ENCODE measurements at regions not wholly inside any gene's neighbourhood (a gene's known extent, or its start where the extent isn't known, plus 50 kb on each side); places are given as distances from the start of the nearest gene placed in this dataset.

DNA sequence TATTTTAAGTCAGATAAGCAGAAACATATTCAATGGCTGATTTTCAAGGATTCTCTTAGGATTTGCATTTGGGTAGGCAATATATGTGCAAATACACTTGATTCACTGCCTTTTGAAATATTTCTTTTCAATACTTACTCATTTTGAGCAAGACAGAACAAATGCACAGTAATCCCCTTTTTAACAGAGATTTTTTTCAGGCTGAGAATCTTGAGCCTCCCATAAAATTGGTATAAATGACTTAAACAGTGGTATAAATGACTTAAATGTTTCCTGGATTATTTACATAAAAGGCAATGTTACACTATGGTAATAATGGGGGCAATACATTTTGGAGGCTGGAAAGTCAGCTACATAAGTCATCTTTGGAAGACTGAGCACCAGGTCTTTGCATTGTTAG, 389.0 kb downstream of the OLFM4 start:
- no peaks in the 10 kb centered on the region for H3K4me1 ChIP-seq (ENCODE audit: control insufficient read depth in 1 of 2, low read depth in 2 of 2)
- no peaks in the 10 kb centered on the region for H3K9me3 ChIP-seq
- TF ChIP-seq, protein P1, sequence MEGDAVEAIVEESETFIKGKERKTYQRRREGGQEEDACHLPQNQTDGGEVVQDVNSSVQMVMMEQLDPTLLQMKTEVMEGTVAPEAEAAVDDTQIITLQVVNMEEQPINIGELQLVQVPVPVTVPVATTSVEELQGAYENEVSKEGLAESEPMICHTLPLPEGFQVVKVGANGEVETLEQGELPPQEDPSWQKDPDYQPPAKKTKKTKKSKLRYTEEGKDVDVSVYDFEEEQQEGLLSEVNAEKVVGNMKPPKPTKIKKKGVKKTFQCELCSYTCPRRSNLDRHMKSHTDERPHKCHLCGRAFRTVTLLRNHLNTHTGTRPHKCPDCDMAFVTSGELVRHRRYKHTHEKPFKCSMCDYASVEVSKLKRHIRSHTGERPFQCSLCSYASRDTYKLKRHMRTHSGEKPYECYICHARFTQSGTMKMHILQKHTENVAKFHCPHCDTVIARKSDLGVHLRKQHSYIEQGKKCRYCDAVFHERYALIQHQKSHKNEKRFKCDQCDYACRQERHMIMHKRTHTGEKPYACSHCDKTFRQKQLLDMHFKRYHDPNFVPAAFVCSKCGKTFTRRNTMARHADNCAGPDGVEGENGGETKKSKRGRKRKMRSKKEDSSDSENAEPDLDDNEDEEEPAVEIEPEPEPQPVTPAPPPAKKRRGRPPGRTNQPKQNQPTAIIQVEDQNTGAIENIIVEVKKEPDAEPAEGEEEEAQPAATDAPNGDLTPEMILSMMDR (IDR thresholded peaks at IDR 0.05): no peak
- H3K27me3 ChIP-seq (replicated peaks; ENCODE audit: insufficient read depth): no peaks in the 10 kb centered on the region
- H3K4me3 ChIP-seq: no peak overlapping the region
- no peak overlapping the region for H3K27ac ChIP-seq
- no peak for DNase-seq (ENCODE audit: low spot score)
- H3K36me3 ChIP-seq: no peaks in the 10 kb centered on the region
- no peak for ATAC-seq (ENCODE audit: insufficient number of reproducible peaks, low FRiP score, low read depth)

DNA sequence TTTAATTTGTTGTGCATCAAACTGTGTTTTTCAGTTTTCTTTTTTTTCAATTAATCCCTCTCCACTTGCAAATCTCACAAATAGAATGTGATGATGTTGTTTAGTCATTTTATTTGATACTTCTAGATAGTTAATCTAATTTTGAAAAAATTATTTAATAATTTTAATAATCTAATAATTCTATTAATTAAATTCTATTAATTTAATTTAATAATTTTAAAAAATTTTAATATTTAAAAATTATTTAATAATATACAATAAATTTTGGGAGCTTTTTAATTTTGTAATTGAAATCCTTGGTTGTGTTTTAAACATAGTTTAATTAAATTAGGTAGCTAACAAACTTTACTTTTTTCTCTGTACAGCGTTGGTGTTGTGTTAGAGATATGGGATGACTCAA, 393.8 kb downstream of the OLFM4 start:
- Histone ChIP-seq H3K9me3 (no peaks in the 10 kb centered on the region), H3K4me1 (ENCODE audit: control insufficient read depth in 1 of 2, low read depth in 2 of 2) (no peaks in the 10 kb centered on the region), H3K27me3 (replicated peaks; ENCODE audit: insufficient read depth) (no peaks in the 10 kb centered on the region), H3K27ac (no peak overlapping the region), H3K36me3 (no peaks in the 10 kb centered on the region), H3K4me3 (no peak overlapping the region)
- ATAC-seq (ENCODE audit: insufficient number of reproducible peaks, low FRiP score, low read depth) (no peak), DNase-seq (ENCODE audit: low spot score) (no peak)
- TF ChIP-seq, protein P1 (IDR thresholded peaks at IDR 0.05): no peak

DNA sequence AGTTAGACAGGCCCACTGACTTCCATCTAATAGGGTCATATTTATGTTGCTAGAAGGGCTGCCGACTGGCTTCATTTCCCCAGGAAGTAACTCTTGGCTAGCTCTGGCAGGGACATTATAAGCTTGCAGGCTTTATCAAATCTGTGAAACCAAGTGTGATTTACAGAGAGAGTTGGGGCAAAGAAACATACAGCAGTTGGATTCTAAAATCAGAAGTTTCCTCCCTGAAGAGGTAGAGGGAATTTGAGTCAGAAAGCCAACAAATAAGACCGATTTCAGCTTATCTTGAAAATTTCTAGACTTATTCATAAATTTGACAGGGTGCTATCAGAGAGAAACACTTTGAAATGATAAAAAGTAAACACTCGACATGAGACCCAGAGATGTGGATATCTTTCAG, 407.8 kb downstream of the OLFM4 start:
- no peak for ATAC-seq (ENCODE audit: insufficient number of reproducible peaks, low FRiP score, low read depth)

DNA sequence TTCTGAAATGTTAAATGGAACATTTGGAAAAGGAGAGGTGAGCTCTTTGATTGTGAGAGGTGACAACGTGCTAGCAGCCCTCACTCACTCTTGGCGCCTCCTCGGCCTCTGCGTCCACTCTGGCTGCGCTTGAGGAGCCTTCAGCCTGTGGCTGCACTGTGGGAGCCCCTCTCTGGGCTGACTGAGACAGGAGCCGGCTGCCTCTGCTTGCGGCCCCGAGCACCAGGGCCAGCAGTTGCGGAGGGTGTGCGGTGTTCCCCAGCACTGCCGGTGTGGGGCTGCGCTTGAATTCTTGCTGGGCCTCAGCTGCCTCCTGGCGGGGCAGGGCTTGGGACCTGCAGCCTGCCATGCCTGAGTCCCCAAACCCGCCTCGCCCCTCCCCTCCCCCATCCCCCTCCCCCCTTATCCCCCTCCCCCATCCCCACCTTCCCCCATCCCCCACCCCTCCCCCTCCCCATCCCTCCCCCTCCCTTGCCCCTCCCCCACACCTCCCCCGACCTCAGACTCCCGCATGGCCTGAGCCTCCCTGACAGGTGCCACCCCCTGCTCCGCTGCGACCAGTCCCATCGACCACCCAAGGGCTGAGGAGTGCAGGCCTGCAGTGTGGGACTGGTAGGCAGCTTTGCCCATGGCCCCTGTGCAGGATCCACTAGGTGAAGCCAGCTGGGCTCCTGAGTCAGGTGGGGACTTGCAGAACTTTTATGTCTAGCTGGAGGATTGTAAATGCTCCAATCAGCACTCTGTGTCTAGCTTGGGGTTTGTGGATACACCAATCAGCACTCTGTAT, 411.0 kb downstream of the OLFM4 start:
- Histone ChIP-seq H3K27ac (no peak overlapping the region), H3K9me3 (no peaks in the 10 kb centered on the region), H3K4me1 (ENCODE audit: control insufficient read depth in 1 of 2, low read depth in 2 of 2) (no peaks in the 10 kb centered on the region), H3K4me3 (no peak overlapping the region), H3K36me3 (no peaks in the 10 kb centered on the region), H3K27me3 (replicated peaks; ENCODE audit: insufficient read depth) (no peaks in the 10 kb centered on the region)
- DNase-seq (ENCODE audit: low spot score) (no peak), ATAC-seq (ENCODE audit: insufficient number of reproducible peaks, low FRiP score, low read depth) (no peak)
- TF ChIP-seq, protein P1 (IDR thresholded peaks at IDR 0.05): no peak

More for the DNA sequence above, 407.8 kb downstream of the OLFM4 start:
- no peak for DNase-seq (ENCODE audit: low spot score)
- Histone ChIP-seq H3K4me1 (ENCODE audit: control insufficient read depth in 1 of 2, low read depth in 2 of 2) (no peaks in the 10 kb centered on the region), H3K27me3 (replicated peaks; ENCODE audit: insufficient read depth) (no peaks in the 10 kb centered on the region), H3K4me3 (no peak overlapping the region), H3K27ac (no peak overlapping the region), H3K36me3 (no peaks in the 10 kb centered on the region), H3K9me3 (no peaks in the 10 kb centered on the region)
- TF ChIP-seq, protein P1 (IDR thresholded peaks at IDR 0.05): no peak

DNA sequence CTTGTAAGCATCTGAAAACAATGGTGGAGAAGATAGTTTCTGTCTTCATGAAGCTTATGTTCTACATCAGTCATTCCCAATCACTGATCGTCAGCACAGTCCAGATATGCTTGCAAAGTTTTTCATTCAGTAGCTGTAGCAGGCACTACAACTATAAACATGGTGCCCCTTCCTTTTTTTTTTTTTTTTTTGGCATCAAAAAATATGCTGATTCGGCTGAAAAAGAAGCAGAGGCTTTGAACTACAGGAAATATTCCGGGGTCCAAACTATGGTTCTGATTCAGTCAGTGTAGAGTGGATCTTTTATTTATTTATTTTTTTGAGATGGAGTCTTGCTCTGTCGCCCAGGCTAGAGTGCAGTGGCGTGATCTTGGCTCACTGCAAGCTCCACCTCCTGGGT, 414.4 kb downstream of the OLFM4 start:
- H3K27me3 ChIP-seq (replicated peaks; ENCODE audit: insufficient read depth): no peaks in the 10 kb centered on the region
- H3K4me3 ChIP-seq: no peak overlapping the region
- H3K9me3 ChIP-seq: no peaks in the 10 kb centered on the region
- no peaks in the 10 kb centered on the region for H3K4me1 ChIP-seq (ENCODE audit: control insufficient read depth in 1 of 2, low read depth in 2 of 2)
- H3K36me3 ChIP-seq: no peaks in the 10 kb centered on the region
- DNase-seq (ENCODE audit: low spot score) (no peak), ATAC-seq (ENCODE audit: insufficient number of reproducible peaks, low FRiP score, low read depth) (no peak)
- no peak overlapping the region for H3K27ac ChIP-seq
- TF ChIP-seq, protein P1 (IDR thresholded peaks at IDR 0.05): no peak
